GM18511 (cell line): ENCODE measurements at regions not wholly inside any gene's neighbourhood (a gene's known extent, or its start where the extent isn't known, plus 50 kb on each side); places are given as distances from the start of the nearest gene placed in this dataset.

Experiments
- ATAC-seq: cut with Tn5 transposase; IDR thresholded peaks from one replicate; pipeline ENCODE4 v1.9.1; 2021; ENCODE audit warnings: mild to moderate bottlenecking, moderate library complexity; ENCODE audit not compliant: unreplicated experiment

- ATAC-seq, result no peak
These were observed 448.9 kb upstream of the ADGRL2 start for GRCh38 chr1:81351864-81352263.

- no peak for ATAC-seq
These were observed 451.4 kb upstream of the ADGRL2 start for GRCh38 chr1:81349194-81349965.

- ATAC-seq, result no peak
These were observed 455.6 kb upstream of the ADGRL2 start for GRCh38 chr1:81345110-81345509.

DNA sequence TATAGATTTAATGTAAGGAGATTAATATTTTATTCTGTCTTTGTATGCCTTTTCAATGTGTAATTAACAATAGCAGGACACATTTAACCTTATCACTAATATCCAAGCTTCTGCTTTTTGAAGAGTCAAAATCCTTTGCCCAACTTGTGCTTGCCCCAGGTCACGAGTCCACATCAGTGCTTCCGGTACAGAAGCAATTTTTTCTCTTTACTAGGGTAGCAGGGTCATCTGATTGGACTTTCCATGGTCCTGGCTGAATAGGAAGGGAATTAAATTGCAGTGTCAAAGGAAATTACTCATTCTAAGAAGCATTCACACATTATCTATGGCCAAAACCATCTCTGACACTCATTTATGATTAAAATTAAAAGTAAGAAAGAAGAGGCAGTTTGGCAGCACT, 460.5 kb upstream of the ADGRL2 start:
- no peak for ATAC-seq

DNA sequence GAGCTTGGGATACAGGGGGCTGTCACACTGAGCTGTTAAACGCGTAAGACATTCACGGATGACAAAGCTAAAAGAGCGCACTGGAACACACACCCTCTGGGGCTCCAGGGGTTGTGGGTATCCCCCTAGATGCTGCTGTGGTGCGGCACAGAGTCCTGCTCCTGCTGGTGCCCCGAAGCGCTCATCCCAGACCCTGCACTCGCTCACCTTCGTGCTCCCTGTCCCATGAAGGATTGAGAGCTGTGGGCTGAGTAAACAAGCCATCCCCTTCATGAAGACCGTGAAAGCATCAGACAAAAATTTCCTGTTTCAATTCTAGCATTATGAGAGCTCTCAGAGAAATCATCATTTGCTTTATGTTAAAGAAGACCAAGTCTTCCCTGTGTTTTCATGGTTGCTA, 463.5 kb upstream of the ADGRL2 start:
- ATAC-seq, result no peak

- no peak for ATAC-seq
These were observed 464.9 kb upstream of the ADGRL2 start for GRCh38 chr1:81335876-81336275.

GRCh38 chr1:81330521-81330920, 470.2 kb upstream of the ADGRL2 start:
- ATAC-seq, result no peak

- no peak for ATAC-seq
These were observed 470.6 kb upstream of the ADGRL2 start for GRCh38 chr1:81330111-81330510.

DNA sequence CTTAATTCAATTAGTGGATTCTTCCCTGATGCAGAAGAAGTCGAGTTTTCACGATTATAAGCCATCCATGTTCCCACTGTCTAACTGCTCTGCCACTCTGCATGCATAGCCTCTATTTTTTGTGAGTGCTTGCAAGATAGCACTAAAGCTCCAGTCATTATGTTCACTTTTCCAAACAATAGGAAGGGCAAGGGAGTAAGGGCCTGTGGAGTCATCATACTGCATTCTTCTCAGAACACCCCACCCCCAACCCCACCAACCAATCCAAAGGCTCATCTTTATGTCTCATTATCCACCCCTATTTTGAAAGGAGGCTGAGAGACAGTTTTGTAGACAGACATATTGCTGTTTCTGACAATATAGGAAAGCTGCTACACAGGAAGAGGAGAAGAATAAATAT, 471.7 kb upstream of the ADGRL2 start:
- no peak for ATAC-seq

DNA sequence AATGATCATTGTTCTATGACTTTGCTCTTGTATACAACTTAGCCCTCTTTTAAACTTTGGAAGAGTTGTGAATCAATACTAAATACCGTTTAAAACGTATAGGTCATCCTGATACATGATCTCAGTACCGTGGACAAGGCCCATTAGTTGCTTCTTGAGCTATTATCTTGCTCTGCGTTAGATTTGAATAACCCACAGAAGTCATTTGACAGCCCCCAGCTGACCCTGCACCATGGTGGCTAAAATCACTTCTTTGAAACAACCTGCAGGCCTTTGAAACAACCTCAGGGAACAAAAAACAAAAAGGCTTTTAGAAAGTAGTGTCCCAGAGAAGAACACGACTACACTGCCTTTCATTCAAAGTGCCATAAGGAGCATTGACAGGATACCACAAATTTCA, 473.0 kb upstream of the ADGRL2 start:
- ATAC-seq, result no peak

DNA sequence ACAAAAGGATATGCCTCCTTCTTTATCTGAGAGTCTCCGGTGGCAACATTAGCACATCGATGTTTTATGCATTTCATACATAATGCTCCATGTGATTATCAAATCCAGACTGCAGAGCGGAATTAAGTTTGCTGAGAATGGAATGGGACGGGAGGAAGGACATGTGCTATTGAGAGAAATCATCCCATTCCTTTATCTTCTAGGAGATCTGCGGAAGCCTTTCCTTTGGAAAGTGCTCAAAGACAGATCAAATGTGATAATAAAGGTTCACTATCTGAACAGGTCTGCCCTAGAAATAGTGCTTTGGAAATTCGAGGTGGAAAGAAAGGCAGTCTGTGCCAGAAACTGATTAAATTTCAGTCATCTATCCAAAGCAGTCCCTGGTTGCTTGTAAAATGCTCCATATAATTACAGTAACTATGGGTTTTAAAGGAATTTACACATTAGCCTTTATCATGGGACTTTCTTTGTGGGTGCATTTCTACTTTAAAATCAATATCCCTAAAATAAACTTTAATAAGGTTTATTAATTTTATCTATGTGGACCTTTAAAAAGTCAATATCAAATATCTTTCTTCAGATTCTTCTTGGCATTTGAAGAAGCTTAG, 473.5 kb upstream of the ADGRL2 start:
- no peak for ATAC-seq

DNA sequence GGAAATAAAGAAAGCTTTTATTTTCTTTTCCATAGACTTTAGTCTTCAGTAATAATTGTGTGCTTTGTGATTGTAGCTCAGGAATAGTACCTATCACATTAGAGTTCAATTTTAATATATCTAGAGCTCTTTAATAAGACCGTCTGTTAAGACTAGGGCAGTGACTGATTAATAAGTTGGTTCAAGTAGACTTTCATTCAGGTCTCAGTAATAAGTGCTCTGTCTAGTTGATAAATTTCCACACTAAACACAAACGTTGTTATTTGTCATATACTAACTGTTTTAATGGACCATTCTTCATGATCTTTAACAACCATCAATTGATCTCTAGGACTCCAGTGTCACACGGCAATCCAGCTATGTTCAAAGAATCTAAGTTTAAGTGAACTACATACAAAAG, 474.5 kb upstream of the ADGRL2 start:
- ATAC-seq, result no peak

- no peak for ATAC-seq
These were observed 475.3 kb upstream of the ADGRL2 start for GRCh38 chr1:81325397-81325796.

GRCh38 chr1:81323862-81324261, 476.9 kb upstream of the ADGRL2 start:
- no peak for ATAC-seq

- no peak for ATAC-seq
These were observed 483.5 kb upstream of the ADGRL2 start for GRCh38 chr1:81317191-81317590.

DNA sequence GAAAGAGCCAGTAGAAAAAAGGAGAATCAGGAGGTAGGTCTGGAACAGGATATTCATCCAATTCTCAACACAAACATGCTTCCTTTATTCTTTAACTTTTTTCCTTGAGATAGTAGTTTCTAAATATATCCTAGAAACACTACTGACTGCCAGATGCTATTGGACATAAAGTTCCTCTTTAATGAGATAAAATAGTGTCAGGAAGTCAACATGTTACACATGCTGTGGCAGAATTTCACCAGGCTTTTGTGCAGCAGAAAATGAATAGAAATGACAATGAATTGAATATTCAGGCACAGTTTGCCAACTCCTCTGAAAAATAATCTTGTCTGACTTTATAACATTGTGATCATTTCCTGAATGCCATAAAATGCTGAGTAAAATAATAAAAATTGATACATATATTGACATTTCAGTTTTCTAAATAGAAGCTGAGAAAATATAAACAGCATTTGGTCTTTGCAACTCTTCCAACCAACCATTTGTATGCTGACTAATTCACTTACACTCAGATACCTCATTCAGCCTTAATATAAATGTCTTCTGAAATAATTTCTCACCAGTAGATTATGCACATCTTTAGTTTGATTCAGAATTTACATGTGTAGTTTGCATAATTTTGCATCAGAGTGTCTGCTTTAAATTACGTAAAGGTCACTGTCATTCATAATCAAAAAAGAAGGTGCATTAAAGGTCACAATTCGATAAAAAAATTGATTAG, 486.1 kb upstream of the ADGRL2 start:
- no peak for ATAC-seq

GRCh38 chr1:81313289-81313688, 487.4 kb upstream of the ADGRL2 start:
- ATAC-seq, result no peak

- ATAC-seq, result no peak
These were observed 488.4 kb upstream of the ADGRL2 start for GRCh38 chr1:81312272-81312754.

- no peak for ATAC-seq
These were observed 490.5 kb upstream of the ADGRL2 start for GRCh38 chr1:81310250-81310649.

GRCh38 chr1:81308191-81308590, 492.5 kb upstream of the ADGRL2 start:
- ATAC-seq, result no peak

GRCh38 chr1:81307786-81308185, 492.9 kb upstream of the ADGRL2 start:
- no peak for ATAC-seq

DNA sequence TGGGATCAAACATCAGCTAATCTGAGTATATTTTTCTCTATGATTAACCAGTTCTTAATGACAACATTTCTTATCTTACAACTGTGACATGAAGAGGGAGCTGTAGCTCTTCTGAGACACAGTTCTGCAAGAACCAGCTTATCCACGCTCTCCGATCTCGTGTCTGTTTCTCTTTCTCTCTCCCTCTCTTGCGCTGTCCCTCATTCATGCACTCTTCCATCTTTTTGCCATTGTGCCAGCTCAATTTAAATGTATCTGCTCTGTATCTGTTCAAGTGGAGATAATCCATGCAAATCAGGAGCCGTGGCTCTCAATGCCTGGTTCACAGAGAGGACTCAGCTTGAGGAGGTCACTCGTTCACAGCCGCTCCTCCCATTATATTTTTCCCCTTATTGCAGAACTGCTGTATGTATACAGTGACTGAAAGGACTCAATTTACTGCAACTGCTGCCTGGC, 494.7 kb upstream of the ADGRL2 start:
- ATAC-seq, result peak; percentile 65
